Ovary (tissue), 3 donors: ENCODE measurements at regions not wholly inside any gene's neighbourhood (a gene's known extent, or its start where the extent isn't known, plus 50 kb on each side); places are given as distances from the start of the nearest gene placed in this dataset.

ENCODE experiments used
- EP300 ChIP-seq: sonication (generic); formaldehyde crosslinking; IDR thresholded peaks from one replicate; pipeline ENCODE4 v1.6.1; 2017; ENCODE audit warnings: antibody characterized with exemption
- POLR2A ChIP-seq: fragments of 450-650 bp; IDR thresholded peaks from one replicate; pipeline ENCODE4 v1.6.1; 2017; ENCODE audit warnings: antibody characterized with exemption, mild to moderate bottlenecking, moderate library complexity
- TF ChIP-seq, protein P1 (sequence below), 3 donors: fragments of 450-650 bp in 2 of 3; fragments of 200-600 bp in 1 of 3; IDR thresholded peaks; one replicate each; pipeline versions ENCODE4 v1.5.1 to v1.8.0; 2016 to 2022; ENCODE audit warnings: antibody characterized with exemption in 3 of 3, mild to moderate bottlenecking in 1 of 3
- donor health status: DM: no; HTN: no; CAD: no.

- no peak for TF ChIP-seq POLR2A
- TF ChIP-seq, protein P1, sequence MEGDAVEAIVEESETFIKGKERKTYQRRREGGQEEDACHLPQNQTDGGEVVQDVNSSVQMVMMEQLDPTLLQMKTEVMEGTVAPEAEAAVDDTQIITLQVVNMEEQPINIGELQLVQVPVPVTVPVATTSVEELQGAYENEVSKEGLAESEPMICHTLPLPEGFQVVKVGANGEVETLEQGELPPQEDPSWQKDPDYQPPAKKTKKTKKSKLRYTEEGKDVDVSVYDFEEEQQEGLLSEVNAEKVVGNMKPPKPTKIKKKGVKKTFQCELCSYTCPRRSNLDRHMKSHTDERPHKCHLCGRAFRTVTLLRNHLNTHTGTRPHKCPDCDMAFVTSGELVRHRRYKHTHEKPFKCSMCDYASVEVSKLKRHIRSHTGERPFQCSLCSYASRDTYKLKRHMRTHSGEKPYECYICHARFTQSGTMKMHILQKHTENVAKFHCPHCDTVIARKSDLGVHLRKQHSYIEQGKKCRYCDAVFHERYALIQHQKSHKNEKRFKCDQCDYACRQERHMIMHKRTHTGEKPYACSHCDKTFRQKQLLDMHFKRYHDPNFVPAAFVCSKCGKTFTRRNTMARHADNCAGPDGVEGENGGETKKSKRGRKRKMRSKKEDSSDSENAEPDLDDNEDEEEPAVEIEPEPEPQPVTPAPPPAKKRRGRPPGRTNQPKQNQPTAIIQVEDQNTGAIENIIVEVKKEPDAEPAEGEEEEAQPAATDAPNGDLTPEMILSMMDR (IDR thresholded peaks at IDR 0.05) = no peak
- TF ChIP-seq EP300 = no peak
Observed at GRCh38 chr1:25112400-25112799, 119.9 kb downstream of the SYF2 start.
